Dedifferentiated amniotic fluid mesenchymal stem cell (primary cell): ENCODE measurements at regions not wholly inside any gene's neighbourhood (a gene's known extent, or its start where the extent isn't known, plus 50 kb on each side); places are given as distances from the start of the nearest gene placed in this dataset.

Source experiments
- DNase-seq: peaks from one replicate; pipeline ENCODE4 v3.0.0-alpha.2; 2016; ENCODE audit errors: extremely low spot score

DNA sequence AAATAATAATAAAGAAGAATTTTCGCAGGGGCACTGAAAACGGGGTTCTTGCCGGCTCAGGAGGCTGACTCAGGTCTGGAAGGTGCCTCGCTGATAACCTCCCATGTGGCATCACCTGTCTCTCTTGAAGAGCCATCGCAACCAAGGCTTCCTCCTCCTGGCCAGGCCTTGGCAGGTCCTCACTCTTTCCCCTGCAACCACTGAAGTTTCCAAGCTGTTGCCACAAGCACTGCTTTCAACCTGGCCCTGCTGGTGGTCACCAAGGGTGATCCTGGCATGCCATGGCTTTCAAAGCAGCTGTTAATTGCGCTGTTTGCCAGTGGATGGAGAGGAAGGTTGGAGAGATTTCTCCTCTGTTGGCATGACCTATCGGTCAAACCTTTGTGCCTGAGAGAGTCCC, 163.6 kb upstream of the COPS8 start:
- no peak for DNase-seq

GRCh38 chr2:236928380-236929037, 157.2 kb upstream of the COPS8 start:
- no peak for DNase-seq

- no peak for DNase-seq
These were observed 152.8 kb upstream of the COPS8 start for GRCh38 chr2:236932831-236933361.

GRCh38 chr2:236934166-236934565, 151.5 kb upstream of the COPS8 start:
- no peak for DNase-seq

- no peak for DNase-seq
These were observed 151.0 kb upstream of the COPS8 start for GRCh38 chr2:236934656-236935055.

DNA sequence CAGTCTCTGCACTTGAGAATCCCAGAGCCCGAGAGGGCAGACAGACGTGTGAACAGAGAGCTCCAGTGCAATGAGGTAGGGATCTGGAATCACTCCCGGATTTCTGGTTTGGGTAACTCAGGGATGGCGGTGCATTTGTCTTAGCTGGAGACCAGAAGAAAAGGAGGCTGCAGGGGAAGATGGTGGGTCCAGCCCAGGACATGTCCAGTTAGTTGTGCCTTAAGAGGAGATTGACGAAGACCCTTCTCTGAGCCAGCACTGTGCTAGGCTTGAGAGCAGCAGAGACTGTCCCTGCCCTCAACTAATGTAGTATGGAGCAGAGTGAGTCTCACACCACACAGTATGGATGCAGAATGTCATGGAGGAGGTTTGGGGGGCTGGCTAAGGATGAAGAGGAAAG, 150.6 kb upstream of the COPS8 start:
- no peak for DNase-seq

DNA sequence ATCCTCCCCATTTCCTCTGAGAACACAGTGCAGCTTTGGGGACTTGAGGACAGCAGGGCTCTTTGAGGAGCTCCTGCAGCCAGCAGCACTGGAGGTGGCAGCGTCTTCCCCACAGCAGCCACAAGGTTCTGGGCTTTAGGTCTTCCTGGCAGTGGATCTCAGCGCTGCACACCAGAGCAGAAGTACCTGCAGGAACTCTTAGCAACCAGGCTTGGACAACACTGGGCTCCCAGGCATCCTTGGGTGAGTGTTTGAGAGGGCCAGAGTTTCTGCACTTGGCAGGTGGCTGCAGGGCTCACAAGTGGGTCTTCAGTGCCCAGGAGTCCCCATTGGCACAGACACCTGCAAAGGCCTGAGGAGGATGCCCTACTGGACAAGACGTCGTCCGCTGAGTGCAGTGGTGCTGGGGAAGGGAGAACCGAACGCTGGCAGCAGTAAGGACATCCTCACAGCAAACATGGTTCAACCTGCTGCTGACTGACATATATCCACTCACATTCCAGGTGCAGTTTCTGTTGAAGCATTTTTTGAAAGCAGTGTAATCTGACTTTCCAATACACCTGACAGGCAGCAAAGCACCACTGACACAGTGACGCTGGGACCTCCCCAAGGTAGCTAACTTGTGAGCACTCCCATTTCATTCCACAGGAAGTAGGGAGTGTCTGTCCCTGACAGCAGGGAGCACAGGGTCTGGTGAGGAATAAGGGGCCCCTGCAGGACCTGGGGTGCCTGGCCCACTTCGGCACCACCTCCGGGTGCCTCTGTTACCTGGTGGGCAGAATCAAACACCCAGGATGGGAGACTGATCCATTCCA, 149.9 kb upstream of the COPS8 start:
- DNase-seq: no peak

DNA sequence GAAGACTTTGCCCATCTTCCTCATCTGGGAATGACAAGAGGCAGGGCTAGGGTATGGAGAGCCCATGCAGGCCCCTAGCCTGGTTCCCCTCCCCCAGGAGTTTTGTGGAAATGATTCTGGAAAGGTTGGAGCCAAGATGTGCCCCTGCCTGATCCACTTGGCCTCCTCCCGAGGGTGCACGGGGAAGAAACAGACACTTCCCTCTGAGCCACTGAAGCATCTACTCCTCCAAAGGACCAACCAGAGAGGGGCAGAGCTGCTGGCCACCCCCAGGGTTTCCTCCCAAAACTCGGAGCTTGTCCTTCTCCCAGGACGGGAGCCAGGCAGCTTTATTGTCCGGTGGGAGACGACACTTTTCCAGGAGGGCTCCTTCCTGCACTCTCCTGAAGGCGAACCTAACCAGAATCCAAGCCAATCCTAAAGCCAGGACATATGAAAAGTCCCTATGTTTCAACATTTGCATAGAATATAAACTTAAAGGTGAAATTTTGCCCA, 149.2 kb upstream of the COPS8 start:
- DNase-seq: no peak

GRCh38 chr2:236938126-236938525, 147.6 kb upstream of the COPS8 start:
- DNase-seq: no peak

GRCh38 chr2:236939271-236939670, 146.4 kb upstream of the COPS8 start:
- no peak for DNase-seq

DNA sequence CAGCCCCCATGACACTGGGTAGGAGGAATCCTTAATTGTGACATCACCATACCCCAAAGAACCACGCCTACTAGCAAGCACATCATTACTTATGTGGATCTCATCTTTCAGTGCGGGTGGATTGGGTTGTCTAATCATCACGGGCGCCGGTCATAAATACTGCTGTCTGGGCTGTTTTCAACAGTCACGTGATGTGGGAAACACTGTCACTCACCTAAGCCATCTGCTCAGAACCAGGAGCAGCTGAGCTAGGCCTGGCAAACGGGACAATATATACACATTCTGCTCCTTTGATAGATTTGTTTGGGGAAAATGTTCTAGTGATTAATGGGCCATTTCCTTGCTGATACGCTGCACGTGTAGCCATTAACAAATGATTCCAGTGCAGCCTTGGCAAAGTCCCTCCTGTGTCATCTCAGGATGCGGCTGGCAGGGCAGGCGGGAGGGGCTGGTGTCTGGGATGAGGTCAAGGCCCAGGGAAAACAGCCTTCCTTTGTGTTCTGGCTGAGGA, 145.9 kb upstream of the COPS8 start:
- no peak for DNase-seq

DNA sequence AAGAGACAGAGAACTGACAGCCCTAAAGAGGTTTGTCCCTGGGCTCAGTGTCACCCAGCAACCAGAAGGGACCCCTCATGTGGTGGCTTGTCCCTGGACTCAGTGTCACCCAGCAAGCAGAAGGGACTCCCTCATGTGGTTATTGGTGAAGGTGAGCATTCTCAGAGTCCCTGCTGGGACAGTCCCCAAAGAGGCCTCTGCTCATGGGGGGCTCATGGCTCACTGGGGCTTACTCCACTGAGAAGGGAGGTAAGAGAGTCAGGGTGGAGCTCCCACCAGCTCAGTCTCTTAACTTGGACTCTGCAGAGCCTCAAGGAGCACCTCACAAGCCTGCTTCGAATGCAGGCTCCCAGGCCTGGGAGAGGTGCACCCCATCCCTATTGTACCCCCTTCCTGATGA, 145.2 kb upstream of the COPS8 start:
- no peak for DNase-seq

- DNase-seq: no peak
These were observed 144.7 kb upstream of the COPS8 start for GRCh38 chr2:236940916-236941520.

DNA sequence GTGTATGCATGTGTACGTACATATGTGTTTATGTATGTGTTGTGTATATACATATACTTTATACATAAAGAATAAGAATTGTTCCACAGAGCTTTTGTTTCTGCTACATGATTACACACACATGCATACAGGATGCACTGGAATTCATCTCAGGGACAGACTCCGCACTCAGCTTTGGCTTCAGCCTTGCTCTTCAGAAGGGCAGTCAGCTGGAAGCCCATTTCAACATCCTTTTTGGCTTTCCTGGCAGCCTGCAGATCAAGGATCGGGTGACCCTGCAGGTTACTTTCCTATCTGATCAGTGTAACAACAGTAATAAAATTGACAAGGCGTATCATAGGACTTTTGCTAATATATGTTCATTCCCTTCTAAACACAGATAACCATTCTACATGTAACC, 144.1 kb upstream of the COPS8 start:
- DNase-seq: no peak

DNA sequence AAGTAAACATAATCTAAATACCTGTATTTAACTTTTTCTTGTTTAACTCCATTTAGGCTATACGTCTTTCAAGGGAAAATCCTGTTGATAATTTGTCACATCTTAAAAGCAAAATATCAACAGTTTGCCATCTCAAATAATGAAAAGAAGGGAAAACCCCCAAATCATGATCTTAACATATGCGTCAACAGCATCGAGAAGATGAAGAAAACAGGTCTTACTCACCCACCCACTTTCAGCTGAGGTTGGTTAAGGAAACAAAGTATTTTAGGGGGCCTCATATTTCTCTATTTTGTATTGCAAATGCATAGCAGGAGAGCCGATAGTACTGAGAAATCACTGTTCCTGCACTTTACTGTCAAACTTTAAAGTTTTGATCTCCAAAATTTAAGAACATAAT, 143.1 kb upstream of the COPS8 start:
- DNase-seq: no peak

GRCh38 chr2:236943068-236943467, 142.6 kb upstream of the COPS8 start:
- no peak for DNase-seq

GRCh38 chr2:236943841-236944513, 141.7 kb upstream of the COPS8 start:
- no peak for DNase-seq

DNA sequence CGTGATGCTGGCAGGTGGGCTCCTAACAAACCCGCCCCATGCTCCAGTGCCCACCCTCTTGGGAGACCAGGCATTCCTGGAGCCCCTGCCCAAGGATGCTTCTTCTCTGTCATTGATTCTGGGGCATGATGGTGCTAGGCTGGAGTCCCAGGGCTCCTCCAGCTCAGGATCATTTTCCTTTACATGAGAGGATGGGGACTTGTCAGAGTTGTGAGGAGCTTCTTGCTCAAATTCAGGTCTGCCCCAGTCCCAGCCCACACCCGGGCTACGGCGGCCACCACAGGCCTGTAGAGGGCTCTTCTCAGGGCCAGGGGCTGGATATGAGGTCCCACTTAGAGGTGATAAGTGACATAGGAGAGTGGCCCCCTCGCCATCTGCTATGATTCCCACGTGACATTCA, 141.1 kb upstream of the COPS8 start:
- DNase-seq: no peak

GRCh38 chr2:236945431-236946016, 140.2 kb upstream of the COPS8 start:
- no peak for DNase-seq

- no peak for DNase-seq
These were observed 138.8 kb upstream of the COPS8 start for GRCh38 chr2:236946871-236947270.

DNA sequence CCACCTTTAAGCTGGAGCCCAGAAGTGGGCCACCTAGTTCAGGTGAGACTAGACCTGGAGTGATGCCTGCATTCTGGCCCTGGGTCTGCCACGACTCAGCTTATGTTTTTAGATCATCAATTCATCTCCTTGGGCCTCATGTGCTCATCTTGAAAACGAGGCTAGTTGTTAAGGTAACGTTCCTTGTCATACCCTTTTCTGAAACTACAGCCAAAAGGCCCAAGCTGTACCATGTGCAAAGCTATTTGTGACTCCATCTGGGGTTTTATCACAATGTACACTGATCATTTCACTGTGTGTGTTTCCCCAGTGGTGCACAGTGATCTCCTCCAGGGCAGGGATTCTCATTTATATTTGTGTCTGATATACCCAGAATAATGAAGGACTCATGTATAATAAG, 138.4 kb upstream of the COPS8 start:
- DNase-seq: no peak
